HCT116 (cell line): ENCODE measurements at regions not wholly inside any gene's neighbourhood (a gene's known extent, or its start where the extent isn't known, plus 50 kb on each side); places are given as distances from the start of the nearest gene placed in this dataset.

Source experiments
- ATAC-seq: fragments of 200-7000 bp; cut with Tn5 transposase; 2 replicates; pipeline ENCODE4 v1.9.1; 2020; ENCODE audit warnings: mild to moderate bottlenecking, moderate library complexity
- BruUV-seq: library from RNA; stranded (reverse); fragments of 400-500 nt; replicated peaks from 2 replicates; lab custom pipeline; 2021; lab: Mats Ljungman, UMichigan
- CTCF ChIA-PET: fragments of 300-600 bp; sonication (Branson Sonifier 250); formaldehyde crosslinking; loops from one replicate; lab custom pipeline; 2021; ENCODE audit warnings: antibody characterized with exemption; lab: Charles Lee
- POLR2A ChIA-PET: fragments of 300-600, 350-600 bp; sonication (Branson Sonifier 250); formaldehyde crosslinking; loops from one replicate; lab custom pipeline; 2021; ENCODE audit warnings: antibody characterized with exemption; lab: Charles Lee
- RAD21 ChIA-PET, 2 experiments: fragments of 300-600 bp; sonication (Branson Sonifier 250); formaldehyde crosslinking; loops; one replicate each; lab custom pipeline; 2023; ENCODE audit warnings: low total read pairs in 2 of 2; ENCODE audit not compliant: uncharacterized antibody in 2 of 2, unreplicated experiment in 2 of 2, low non-redundant PET in 1 of 2; lab: Charles Lee
- DNase-seq: peaks from one replicate; pipeline ENCODE4 v3.0.0-alpha.2; 2010; ENCODE audit warnings: low read depth, low spot score
- H2AFZ ChIP-seq: fragments of 200-600 bp; shearing (Covaris generic), sonication (generic); 2 replicates; pipeline ENCODE4 v1.6.1; 2017; ENCODE audit warnings: low read depth, mixed run types, mixed read lengths, antibody characterized with exemption, low read length; ENCODE audit not compliant: poor library complexity, severe bottlenecking
- H3K27ac ChIP-seq: 2 replicates; pipeline ENCODE4 v1.5.1; 2012; ENCODE audit warnings: low read depth, low read length
- H3K27me3 ChIP-seq: fragments of 200-600 bp; sonication (generic); 2 replicates; pipeline ENCODE4 v1.6.1; 2016; ENCODE audit warnings: mixed run types, low read length, mixed read lengths; ENCODE audit not compliant: insufficient read depth
- H3K36me3 ChIP-seq, 2 experiments: fragments of 200-500 bp in 1 of 2; fragments of 200-600 bp in 1 of 2; sonication (Bioruptor generic) in 1 of 2; sonication (generic) in 1 of 2; 2 replicates each; pipeline versions ENCODE4 v1.5.1 to v1.6.1; 2014 to 2016; ENCODE audit warnings: low read length in 2 of 2, inconsistent platforms in 1 of 2, mixed read lengths in 1 of 2, mixed run types in 1 of 2; ENCODE audit not compliant: insufficient read depth in 2 of 2, control insufficient read depth in 1 of 2
- H3K4me1 ChIP-seq, 2 experiments: fragments of 200-600 bp in 1 of 2; sonication (generic) in 1 of 2; 2 replicates each; pipeline versions ENCODE4 v1.5.1 to v1.6.1; 2012 to 2017; ENCODE audit warnings: low read length in 2 of 2, inconsistent platforms in 1 of 2, mild to moderate bottlenecking in 1 of 2, mixed read lengths in 1 of 2, mixed run types in 1 of 2, moderate library complexity in 1 of 2; ENCODE audit not compliant: insufficient read depth in 2 of 2, control insufficient read depth in 1 of 2
- H3K4me2 ChIP-seq: fragments of 200-600 bp; sonication (generic); 2 replicates; pipeline ENCODE4 v1.6.1; 2017; ENCODE audit warnings: mixed run types, low read length, mixed read lengths
- H3K4me3 ChIP-seq, 2 experiments: fragments of 200-600 bp in 1 of 2; sonication (generic) in 1 of 2; replicated peaks in 1 of 2; 2 replicates each; pipeline ENCODE4 v1.5.1; 2011 to 2016; ENCODE audit warnings: low read length in 2 of 2, control low read depth in 1 of 2, low read depth in 1 of 2, mild to moderate bottlenecking in 1 of 2, mixed read lengths in 1 of 2, mixed run types in 1 of 2
- H3K79me2 ChIP-seq: fragments of 200-600 bp; sonication (generic); 2 replicates; pipeline ENCODE4 v1.6.1; 2017; ENCODE audit warnings: mild to moderate bottlenecking, mixed run types, low read length, moderate library complexity, mixed read lengths; ENCODE audit not compliant: insufficient read depth
- H3K9ac ChIP-seq: fragments of 200-600 bp; sonication (generic); 2 replicates; pipeline ENCODE4 v1.6.1; 2016; ENCODE audit warnings: low read length, mixed read lengths
- H3K9me2 ChIP-seq: fragments of 200-600 bp; sonication (generic), shearing (Covaris generic); 2 replicates; pipeline ENCODE4 v1.6.1; 2017; ENCODE audit warnings: mixed run types, mild to moderate bottlenecking, moderate library complexity; ENCODE audit not compliant: insufficient read depth
- H3K9me3 ChIP-seq, 2 experiments: fragments of 200-500 bp in 1 of 2; fragments of 200-600 bp in 1 of 2; sonication (Bioruptor generic) in 1 of 2; sonication (generic) in 1 of 2; 2 replicates each; pipeline ENCODE4 v1.6.1; 2014 to 2017; ENCODE audit warnings: low read length in 2 of 2, mixed read lengths in 2 of 2, inconsistent platforms in 1 of 2, low read depth in 1 of 2, mild to moderate bottlenecking in 1 of 2, mixed run types in 1 of 2, moderate library complexity in 1 of 2; ENCODE audit not compliant: control insufficient read depth in 1 of 2, insufficient read depth in 1 of 2
- H4K20me1 ChIP-seq: fragments of 200-600 bp; sonication (generic), shearing (Covaris generic); 2 replicates; pipeline ENCODE4 v1.6.1; 2017; ENCODE audit warnings: mixed run types, mild to moderate bottlenecking, moderate library complexity; ENCODE audit not compliant: insufficient read depth
- ELF1 ChIP-seq: IDR thresholded peaks from 2 replicates; pipeline ENCODE4 v1.6.1; 2012; ENCODE audit warnings: low read depth, borderline replicate concordance
- FOSL1 ChIP-seq: IDR thresholded peaks from 2 replicates; pipeline ENCODE4 v1.6.1; 2012; ENCODE audit warnings: low read depth
- POLR2AphosphoS5 ChIP-seq: IDR thresholded peaks from 2 replicates; pipeline ENCODE4 v1.6.1; 2011; ENCODE audit warnings: mild to moderate bottlenecking, low read depth, low read length, moderate library complexity
- RAD21 ChIP-seq: IDR thresholded peaks from 2 replicates; pipeline ENCODE4 v1.6.1; 2012; ENCODE audit warnings: low read depth, mild to moderate bottlenecking
- SIN3A ChIP-seq: IDR thresholded peaks from 2 replicates; pipeline ENCODE4 v1.6.1; 2012; ENCODE audit warnings: low read depth
- YY1 ChIP-seq: IDR thresholded peaks from 2 replicates; pipeline ENCODE4 v1.6.1; 2011; ENCODE audit warnings: low read length, low read depth, moderate library complexity, mild to moderate bottlenecking; ENCODE audit not compliant: insufficient replicate concordance; ENCODE audit errors: extremely low read depth
- ZFX ChIP-seq: fragments of 450-650 bp; IDR thresholded peaks from 2 replicates; pipeline ENCODE4 v1.6.1; 2017
- ZNF274 ChIP-seq: fragments of 200-500 bp; sonication (Bioruptor generic); IDR thresholded peaks from 2 replicates; pipeline ENCODE4 v1.6.1; 2014; ENCODE audit warnings: mild to moderate bottlenecking, low read depth, low read length, inconsistent platforms
- intact Hi-C: fragments of 100-400 bp; cut with micrococcal nuclease; formaldehyde crosslinking; loops from 2 replicates; pipeline ENCODE4 v1.10.0; 2022
- TF ChIP-seq, protein P1 (sequence below), 3 experiments: fragments of 200-600 bp in 1 of 3; sonication (generic) in 1 of 3; IDR thresholded peaks in 2 of 3; conservative IDR thresholded peaks in 1 of 3; 2 replicates each; pipeline ENCODE4 v1.5.1; 2012 to 2017; ENCODE audit warnings: low read depth in 2 of 3, low read length in 2 of 3, antibody characterized with exemption in 1 of 3, borderline replicate concordance in 1 of 3, control low read depth in 1 of 3, mild to moderate bottlenecking in 1 of 3, mixed read lengths in 1 of 3, mixed run types in 1 of 3, moderate library complexity in 1 of 3; ENCODE audit not compliant: insufficient read depth in 1 of 3
- TF ChIP-seq, protein P2 (sequence below): IDR thresholded peaks from 2 replicates; pipeline ENCODE4 v1.6.1; 2011; ENCODE audit warnings: mild to moderate bottlenecking, low read length, moderate library complexity; ENCODE audit not compliant: insufficient replicate concordance; ENCODE audit errors: extremely low read depth

DNA sequence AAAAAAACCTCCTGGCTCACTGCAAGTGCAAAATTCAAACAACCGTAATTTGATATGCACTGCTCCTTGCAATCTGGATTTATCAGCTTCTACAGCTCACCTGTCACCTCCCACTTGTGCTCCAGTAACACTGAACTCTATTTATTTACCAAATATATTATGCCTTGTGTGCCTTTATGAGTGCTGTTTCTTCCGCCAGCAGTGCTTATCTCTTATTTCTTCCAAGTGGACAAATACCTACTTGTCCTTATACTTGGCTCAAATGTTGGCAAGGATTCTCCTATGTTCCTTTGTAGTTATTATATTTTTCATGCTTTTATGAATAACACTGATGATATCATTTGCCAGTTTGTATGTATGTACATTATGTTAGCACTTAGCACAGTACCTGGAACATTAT is 145.7 kb upstream of the ARRDC3 start:
- ChIA-PET RAD21 (no interaction called here), POLR2A (no interaction called here), CTCF (no interaction called here)
- H3K79me2 ChIP-seq, result no peaks in the 10 kb centered on the region
- no peak overlapping the region for H3K4me3 ChIP-seq
- no peak overlapping the region for H3K9ac ChIP-seq
- ATAC-seq, result no peak
- H3K4me1 ChIP-seq, result no peaks in the 10 kb centered on the region
- H4K20me1 ChIP-seq, result no peaks in the 10 kb centered on the region
- no peaks in the 10 kb centered on the region for H3K9me2 ChIP-seq
- intact Hi-C loops, result no loop called here
- H3K27ac ChIP-seq, result no peak overlapping the region
- H3K36me3 ChIP-seq, result no peaks in the 10 kb centered on the region
- no TSS peak for BruUV-seq
- TF ChIP-seq YY1 (no peak), RAD21 (no peak), ELF1 (no peak), ZFX (no peak), SIN3A (no peak), FOSL1 (no peak), ZNF274 (no peak), POLR2AphosphoS5 (no peak)
- TF ChIP-seq, protein P1, sequence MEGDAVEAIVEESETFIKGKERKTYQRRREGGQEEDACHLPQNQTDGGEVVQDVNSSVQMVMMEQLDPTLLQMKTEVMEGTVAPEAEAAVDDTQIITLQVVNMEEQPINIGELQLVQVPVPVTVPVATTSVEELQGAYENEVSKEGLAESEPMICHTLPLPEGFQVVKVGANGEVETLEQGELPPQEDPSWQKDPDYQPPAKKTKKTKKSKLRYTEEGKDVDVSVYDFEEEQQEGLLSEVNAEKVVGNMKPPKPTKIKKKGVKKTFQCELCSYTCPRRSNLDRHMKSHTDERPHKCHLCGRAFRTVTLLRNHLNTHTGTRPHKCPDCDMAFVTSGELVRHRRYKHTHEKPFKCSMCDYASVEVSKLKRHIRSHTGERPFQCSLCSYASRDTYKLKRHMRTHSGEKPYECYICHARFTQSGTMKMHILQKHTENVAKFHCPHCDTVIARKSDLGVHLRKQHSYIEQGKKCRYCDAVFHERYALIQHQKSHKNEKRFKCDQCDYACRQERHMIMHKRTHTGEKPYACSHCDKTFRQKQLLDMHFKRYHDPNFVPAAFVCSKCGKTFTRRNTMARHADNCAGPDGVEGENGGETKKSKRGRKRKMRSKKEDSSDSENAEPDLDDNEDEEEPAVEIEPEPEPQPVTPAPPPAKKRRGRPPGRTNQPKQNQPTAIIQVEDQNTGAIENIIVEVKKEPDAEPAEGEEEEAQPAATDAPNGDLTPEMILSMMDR (IDR thresholded peaks at IDR 0.05 in 2 of 3, conservative IDR thresholded peaks at IDR 0.05 in 1 of 3; ENCODE audit: borderline replicate concordance in 1 of 3, insufficient read depth in 1 of 3, low read depth in 2 of 3, low read length in 2 of 3), result no peak
- TF ChIP-seq, protein P2, sequence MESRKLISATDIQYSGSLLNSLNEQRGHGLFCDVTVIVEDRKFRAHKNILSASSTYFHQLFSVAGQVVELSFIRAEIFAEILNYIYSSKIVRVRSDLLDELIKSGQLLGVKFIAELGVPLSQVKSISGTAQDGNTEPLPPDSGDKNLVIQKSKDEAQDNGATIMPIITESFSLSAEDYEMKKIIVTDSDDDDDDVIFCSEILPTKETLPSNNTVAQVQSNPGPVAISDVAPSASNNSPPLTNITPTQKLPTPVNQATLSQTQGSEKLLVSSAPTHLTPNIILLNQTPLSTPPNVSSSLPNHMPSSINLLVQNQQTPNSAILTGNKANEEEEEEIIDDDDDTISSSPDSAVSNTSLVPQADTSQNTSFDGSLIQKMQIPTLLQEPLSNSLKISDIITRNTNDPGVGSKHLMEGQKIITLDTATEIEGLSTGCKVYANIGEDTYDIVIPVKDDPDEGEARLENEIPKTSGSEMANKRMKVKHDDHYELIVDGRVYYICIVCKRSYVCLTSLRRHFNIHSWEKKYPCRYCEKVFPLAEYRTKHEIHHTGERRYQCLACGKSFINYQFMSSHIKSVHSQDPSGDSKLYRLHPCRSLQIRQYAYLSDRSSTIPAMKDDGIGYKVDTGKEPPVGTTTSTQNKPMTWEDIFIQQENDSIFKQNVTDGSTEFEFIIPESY, result no peak
- no peak overlapping the region for H3K4me2 ChIP-seq
- no peaks in the 10 kb centered on the region for H3K27me3 ChIP-seq
- no peak overlapping the region for H2AFZ ChIP-seq
- no peak for DNase-seq
- H3K9me3 ChIP-seq, result no peaks in the 10 kb centered on the region
